ENCODE measurements at regions not wholly inside any gene's neighbourhood (a gene's known extent, or its start where the extent isn't known, plus 50 kb on each side); places are given as distances from the start of the nearest gene placed in this dataset.
"Not testable (repeated sequence)": the region's sequence is repeated elsewhere in the genome, so short reads cannot be mapped to it uniquely, and the experiment has no call there.

GRCh38 chrX:65971151-65971550 is 68.7 kb downstream of the VSIG4 start:
- no peak for DNase-seq

GRCh38 chrX:65967159-65967558 is 72.7 kb downstream of the VSIG4 start:
- not testable (repeated sequence) for DNase-seq

GRCh38 chrX:65961714-65962113 is 78.2 kb downstream of the VSIG4 start:
- no peak for DNase-seq

- DNase-seq = no peak
These were observed 91.8 kb downstream of the VSIG4 start for GRCh38 chrX:65948103-65948502.

- no peak for DNase-seq
These were observed 98.1 kb downstream of the VSIG4 start for GRCh38 chrX:65941775-65942174.

GRCh38 chrX:65933085-65933589 is 106.7 kb downstream of the VSIG4 start:
- DNase-seq = no peak

- DNase-seq = no peak
These were observed 107.5 kb downstream of the VSIG4 start for GRCh38 chrX:65932173-65933084.

GRCh38 chrX:65928522-65928921 is 111.4 kb downstream of the VSIG4 start:
- no peak for DNase-seq

- not testable (repeated sequence) for DNase-seq
These were observed 112.5 kb downstream of the VSIG4 start for GRCh38 chrX:65927386-65927785.

GRCh38 chrX:65926095-65927019 is 113.5 kb downstream of the VSIG4 start:
- DNase-seq = no peak

- DNase-seq = no peak
These were observed 114.3 kb downstream of the VSIG4 start for GRCh38 chrX:65925592-65925991.

GRCh38 chrX:65925005-65925404 is 114.9 kb downstream of the VSIG4 start:
- no peak for DNase-seq

GRCh38 chrX:65921363-65921762 is 118.5 kb downstream of the VSIG4 start:
- no peak for DNase-seq

- DNase-seq = no peak
These were observed 119.3 kb downstream of the VSIG4 start for GRCh38 chrX:65920620-65921019.

GRCh38 chrX:65910899-65911298 is 129.0 kb downstream of the VSIG4 start:
- no peak for DNase-seq

- DNase-seq = no peak
These were observed 136.1 kb downstream of the VSIG4 start for GRCh38 chrX:65903750-65904149.

- DNase-seq = no peak
These were observed 137.9 kb downstream of the VSIG4 start for GRCh38 chrX:65902011-65902410.

GRCh38 chrX:65900850-65901844 is 138.7 kb downstream of the VSIG4 start:
- no peak for DNase-seq

GRCh38 chrX:65894133-65894532 is 145.7 kb downstream of the VSIG4 start:
- no peak for DNase-seq

- not testable (repeated sequence) for DNase-seq
These were observed 148.1 kb downstream of the VSIG4 start for GRCh38 chrX:65891817-65892216.

GRCh38 chrX:65888150-65888549 is 151.7 kb downstream of the VSIG4 start:
- DNase-seq = not testable (repeated sequence)

- DNase-seq = no peak
These were observed 156.3 kb downstream of the VSIG4 start for GRCh38 chrX:65883556-65883955.
